ENCODE measurements at regions not wholly inside any gene's neighbourhood (a gene's known extent, or its start where the extent isn't known, plus 50 kb on each side); places are given as distances from the start of the nearest gene placed in this dataset.

GRCh38 chr6:23590498-23591126 lies 535.4 kb upstream of the NRSN1 start:
- no peak for DNase-seq (ENCODE audit: low read depth)
- no peak for TF ChIP-seq CTCF (conservative IDR thresholded peaks at IDR 0.05; ENCODE audit: low read length)
- H3K4me3 ChIP-seq (ENCODE audit: low read length), result no peak overlapping the region

- DNase-seq (ENCODE audit: low read depth), result no peak
- TF ChIP-seq CTCF (conservative IDR thresholded peaks at IDR 0.05; ENCODE audit: low read length), result no peak
Observed at GRCh38 chr6:23591761-23592160, 534.3 kb upstream of the NRSN1 start.

GRCh38 chr6:23600118-23600517 lies 525.9 kb upstream of the NRSN1 start:
- DNase-seq (ENCODE audit: low read depth), result no peak
- H3K4me3 ChIP-seq (ENCODE audit: low read length), result no peak overlapping the region
- TF ChIP-seq CTCF (conservative IDR thresholded peaks at IDR 0.05; ENCODE audit: low read length), result no peak

More at GRCh38 chr6:23591761-23592160, 534.3 kb upstream of the NRSN1 start:
- H3K4me3 ChIP-seq (ENCODE audit: low read length), result no peak overlapping the region

GRCh38 chr6:23601811-23602345 lies 524.1 kb upstream of the NRSN1 start:
- H3K4me3 ChIP-seq (ENCODE audit: low read length), result no peak overlapping the region
- DNase-seq (ENCODE audit: low read depth), result no peak
- TF ChIP-seq CTCF (conservative IDR thresholded peaks at IDR 0.05; ENCODE audit: low read length), result no peak

- H3K4me3 ChIP-seq (ENCODE audit: low read length), result no peak overlapping the region
- no peak for TF ChIP-seq CTCF (conservative IDR thresholded peaks at IDR 0.05; ENCODE audit: low read length)
- no peak for DNase-seq (ENCODE audit: low read depth)
Observed at GRCh38 chr6:23608931-23609435, 517.0 kb upstream of the NRSN1 start.

GRCh38 chr6:23611776-23612381 lies 514.1 kb upstream of the NRSN1 start:
- DNase-seq (ENCODE audit: low read depth), result no peak
- H3K4me3 ChIP-seq (ENCODE audit: low read length), result no peak overlapping the region
- no peak for TF ChIP-seq CTCF (conservative IDR thresholded peaks at IDR 0.05; ENCODE audit: low read length)

- no peak overlapping the region for H3K4me3 ChIP-seq (ENCODE audit: low read length)
- DNase-seq (ENCODE audit: low read depth), result no peak
- no peak for TF ChIP-seq CTCF (conservative IDR thresholded peaks at IDR 0.05; ENCODE audit: low read length)
Observed at GRCh38 chr6:23618366-23618765, 507.6 kb upstream of the NRSN1 start.
